DMS153 (cell line): ENCODE measurements at regions not wholly inside any gene's neighbourhood (a gene's known extent, or its start where the extent isn't known, plus 50 kb on each side); places are given as distances from the start of the nearest gene placed in this dataset.
"Not testable (repeated sequence)": the region's sequence is repeated elsewhere in the genome, so short reads cannot be mapped to it uniquely, and the experiment has no call there.

Experiments used
- DNase-seq: peaks from one replicate; lab custom pipeline; 2025; lab: John Stamatoyannopoulos, UW

DNA sequence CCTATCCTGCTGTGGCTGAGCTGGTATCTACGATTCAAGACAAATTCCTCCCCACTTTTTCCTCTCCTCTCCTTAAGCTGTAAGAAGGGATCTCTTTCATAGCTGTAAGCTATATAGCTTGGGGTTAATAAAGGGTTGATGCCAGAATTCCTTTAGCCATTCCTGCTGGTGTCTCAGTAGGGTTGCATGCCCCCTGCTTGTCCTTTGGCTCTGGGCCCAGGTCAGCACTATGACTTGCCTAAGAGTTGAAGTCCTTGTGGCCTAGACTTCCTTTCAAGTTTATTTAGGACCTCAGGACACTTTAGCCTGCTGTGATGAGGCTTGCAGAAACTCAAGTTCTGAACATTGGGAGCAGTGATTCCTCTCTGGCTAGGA is 270.0 kb downstream of the AMY1C start:
- no peak for DNase-seq

- DNase-seq = no peak
Measured at GRCh38 chr1:104028416-104029035, 278.8 kb downstream of the AMY1C start.

- no peak for DNase-seq
Measured at GRCh38 chr1:104029456-104029970, 279.8 kb downstream of the AMY1C start.

DNA sequence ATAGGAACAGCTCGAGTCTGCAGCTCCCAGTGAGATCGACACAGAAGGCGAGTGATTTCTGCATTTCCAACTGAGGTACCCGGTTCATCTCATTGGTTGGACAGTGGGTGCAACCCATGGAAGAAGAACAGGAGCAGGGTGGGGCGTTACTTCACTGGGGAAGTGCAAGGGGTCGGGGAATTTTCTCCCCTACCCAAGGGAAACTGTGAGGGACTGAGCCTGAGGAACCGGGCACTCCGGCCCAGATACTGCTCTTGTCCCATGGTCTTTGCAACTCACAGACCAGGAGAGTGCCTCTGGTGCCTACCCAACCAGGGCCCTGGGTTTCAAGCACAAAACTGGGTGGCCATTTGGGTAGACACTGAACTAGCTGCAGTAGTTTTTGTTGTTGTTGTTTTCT is 307.1 kb downstream of the AMY1C start:
- no peak for DNase-seq

GRCh38 chr1:104057219-104057898 is 307.7 kb downstream of the AMY1C start:
- peak; percentile 82 for DNase-seq

GRCh38 chr1:104061637-104062036 is 311.9 kb downstream of the AMY1C start:
- DNase-seq = not testable (repeated sequence)

GRCh38 chr1:104064399-104064798 is 314.7 kb downstream of the AMY1C start:
- DNase-seq = no peak

DNA sequence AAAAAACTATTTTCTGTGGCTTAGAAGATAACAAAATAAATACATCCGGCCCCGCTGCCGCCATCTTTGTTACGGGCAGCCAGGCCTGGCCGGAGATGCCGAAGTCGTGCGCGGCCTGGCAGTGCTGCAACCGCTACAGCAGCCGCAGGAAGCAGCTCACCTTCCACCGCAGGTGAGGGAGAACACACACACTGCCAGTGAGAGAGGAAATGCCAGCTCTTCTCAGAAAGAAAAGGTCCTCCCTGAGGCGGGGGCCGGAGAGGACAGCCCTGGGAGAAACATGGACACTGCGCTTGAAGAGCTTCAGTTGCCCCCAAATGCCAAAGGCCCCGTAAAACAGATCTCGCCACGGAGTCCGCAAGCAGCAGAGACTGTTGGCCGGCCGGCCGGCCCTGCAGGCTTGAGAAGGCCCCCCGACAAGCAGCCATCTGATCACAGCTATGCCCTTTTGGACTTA is 323.2 kb downstream of the AMY1C start:
- DNase-seq = no peak

DNA sequence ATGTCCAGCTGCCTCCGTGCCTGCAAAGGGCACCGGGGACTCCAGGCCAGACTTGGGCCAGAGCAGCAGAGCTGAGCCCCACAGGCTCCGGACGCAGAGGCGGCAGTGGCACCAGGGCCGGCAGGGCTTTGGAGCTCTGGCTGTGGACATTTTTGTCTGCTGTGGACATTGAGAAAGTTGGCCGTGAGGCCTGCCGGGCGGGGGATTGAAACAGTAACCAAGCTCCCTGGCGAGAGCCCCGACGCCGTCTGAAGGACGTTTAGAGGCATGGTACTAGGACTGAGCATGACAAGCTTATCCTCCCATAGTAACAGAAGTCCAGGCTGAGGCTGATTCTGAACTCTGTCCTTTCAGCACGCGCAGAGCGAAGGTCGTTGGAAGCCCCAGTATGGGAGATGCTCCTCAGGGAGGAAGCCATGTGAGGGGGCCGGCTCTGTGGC is 323.8 kb downstream of the AMY1C start:
- no peak for DNase-seq

DNA sequence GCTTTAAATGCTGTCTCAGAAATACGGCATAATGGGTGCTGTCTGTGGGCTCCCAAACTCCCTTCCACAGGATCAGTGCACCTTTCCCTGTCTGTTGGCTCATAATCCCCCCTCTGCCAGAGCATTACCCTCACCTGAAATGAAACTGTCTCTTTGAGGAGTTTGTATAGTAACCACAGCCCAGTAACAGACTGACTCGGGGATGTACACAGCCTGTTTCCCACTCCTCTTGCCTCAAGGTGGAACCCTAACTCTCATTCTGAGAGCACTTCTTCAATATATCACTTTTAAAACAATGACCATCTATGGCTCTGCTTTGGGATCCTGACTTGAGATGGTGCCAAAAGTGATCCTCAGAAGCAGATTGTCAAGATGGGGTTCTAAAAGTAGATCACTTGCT is 332.5 kb downstream of the AMY1C start:
- no peak for DNase-seq

DNA sequence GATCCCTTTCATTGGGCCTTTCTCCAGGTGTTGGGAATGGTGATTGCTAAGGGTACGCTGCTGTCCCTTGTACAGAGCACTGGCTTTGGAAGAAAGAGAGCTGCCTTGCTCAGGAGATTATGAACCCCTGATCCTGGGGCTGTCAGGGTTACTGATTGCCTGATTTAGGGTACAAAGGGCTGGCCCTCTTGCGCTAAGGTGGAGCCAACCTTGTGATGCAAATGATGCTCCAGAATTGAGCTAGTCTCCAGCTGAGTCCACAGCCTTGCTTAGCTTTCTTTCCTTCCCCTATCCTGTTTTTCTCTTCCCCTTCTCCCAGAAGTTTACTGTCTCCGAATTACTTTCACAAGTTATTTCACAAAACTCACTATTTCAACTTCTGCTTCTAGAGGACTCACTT is 334.7 kb downstream of the AMY1C start:
- DNase-seq = no peak

GRCh38 chr1:104092698-104093097 is 343.0 kb downstream of the AMY1C start:
- no peak for DNase-seq

DNA sequence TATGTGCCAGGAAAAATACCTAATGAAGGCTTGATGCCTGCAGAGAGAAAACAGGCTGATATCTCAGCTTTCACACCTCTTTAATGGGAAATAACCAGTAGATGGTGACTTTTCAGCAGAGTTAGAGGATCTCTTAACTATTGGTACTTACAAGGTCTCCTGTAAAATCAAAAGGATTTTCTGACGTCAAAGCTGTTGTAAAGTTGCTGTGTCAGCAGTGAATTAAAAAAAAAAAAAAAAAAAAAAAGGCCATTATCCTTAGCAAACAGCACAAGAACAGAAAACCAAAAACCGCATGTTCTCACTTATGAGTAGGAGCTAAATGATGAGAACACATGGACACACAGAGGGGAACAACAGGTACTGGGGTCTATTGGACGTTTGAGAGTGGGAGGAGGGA is 349.1 kb downstream of the AMY1C start:
- no peak for DNase-seq

DNA sequence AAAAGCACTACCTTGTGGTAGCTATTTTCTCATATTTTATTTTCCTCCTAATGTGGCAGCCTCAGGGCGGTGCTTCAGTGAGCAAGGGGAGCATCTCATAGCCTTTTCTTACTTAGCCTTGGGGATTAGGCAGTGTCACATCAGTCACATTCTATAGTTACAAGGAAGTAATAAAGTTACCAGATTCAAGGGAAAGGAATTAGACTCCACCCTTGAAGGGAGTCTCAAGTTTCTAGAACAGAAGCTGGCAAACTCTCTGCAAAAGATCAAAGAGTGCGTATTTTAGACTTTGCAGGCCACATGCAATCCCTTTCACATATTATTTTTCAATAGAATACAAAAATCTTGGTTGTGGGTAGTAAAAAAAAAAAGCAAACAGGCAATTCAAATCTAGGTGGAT is 350.4 kb downstream of the AMY1C start:
- DNase-seq = no peak

DNA sequence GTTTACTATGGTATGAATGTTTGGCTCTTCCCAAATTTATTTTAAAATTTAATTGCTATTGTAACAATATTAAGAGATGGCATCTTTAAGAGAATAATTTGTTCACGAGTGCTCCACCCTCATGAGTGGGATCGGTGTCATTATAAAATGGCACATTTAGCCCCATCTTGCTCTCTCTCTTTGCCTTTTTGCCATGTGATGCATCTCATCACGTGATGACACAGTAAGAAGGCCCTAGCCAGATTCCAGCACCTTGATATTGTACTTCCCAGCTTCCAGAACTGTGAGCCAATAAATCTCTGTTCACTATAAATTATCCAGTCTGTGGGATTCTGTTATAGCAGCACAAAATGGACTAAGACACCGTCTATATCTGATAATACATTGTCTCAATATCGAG is 355.8 kb downstream of the AMY1C start:
- DNase-seq = no peak

DNA sequence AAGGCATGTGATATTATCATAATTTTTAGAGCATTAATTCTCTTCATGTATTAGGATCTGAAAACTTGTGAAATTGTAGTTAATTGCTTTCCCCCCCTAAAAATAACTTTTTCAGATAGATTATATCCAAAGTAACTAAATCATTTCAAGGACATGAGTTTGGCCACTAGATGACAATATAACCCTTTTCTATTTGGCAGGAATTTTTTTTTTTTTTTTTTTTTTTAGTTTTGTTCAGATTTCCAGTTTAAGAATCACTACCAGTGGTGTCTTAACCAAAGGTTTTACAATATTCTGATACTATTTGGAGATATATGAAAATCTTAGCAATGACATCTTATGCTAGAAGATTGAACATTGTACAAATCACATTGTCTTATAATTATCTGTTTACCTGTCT is 370.8 kb downstream of the AMY1C start:
- no peak for DNase-seq

- DNase-seq = no peak
Measured at GRCh38 chr1:104121271-104121670, 371.6 kb downstream of the AMY1C start.

GRCh38 chr1:104125266-104125665 is 375.6 kb downstream of the AMY1C start:
- no peak for DNase-seq

- DNase-seq = no peak
Measured at GRCh38 chr1:104125970-104126369, 376.3 kb downstream of the AMY1C start.

DNA sequence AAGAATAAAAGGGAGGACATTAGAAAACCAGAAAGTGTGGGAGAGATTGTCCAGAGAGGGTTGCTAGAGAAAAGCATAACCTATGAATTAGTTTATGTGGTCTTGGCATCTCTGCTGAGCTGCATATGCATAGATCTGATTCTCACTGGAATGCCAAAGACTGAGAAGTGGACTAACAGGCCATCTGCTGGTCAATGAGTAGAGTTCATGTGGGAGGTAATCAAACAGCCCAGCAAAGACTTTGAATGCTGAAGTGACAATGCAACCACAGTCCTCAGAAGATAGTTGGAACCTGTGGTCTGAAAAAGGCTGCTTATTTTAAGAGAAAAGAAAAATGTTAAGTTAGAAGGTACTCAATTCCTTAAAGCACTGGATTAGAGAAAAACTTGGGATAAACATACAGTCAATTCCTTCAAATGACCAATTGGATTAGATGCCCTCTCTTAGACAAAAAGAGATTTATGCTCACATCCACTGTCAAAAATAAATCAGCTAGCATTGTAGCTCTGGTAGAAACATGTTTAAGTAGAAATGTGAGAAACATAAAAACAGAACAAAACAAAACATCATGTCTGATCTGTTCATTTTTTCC is 382.8 kb downstream of the AMY1C start:
- peak; percentile 45 for DNase-seq

GRCh38 chr1:104135036-104135435 is 385.3 kb downstream of the AMY1C start:
- DNase-seq = not testable (repeated sequence)

DNA sequence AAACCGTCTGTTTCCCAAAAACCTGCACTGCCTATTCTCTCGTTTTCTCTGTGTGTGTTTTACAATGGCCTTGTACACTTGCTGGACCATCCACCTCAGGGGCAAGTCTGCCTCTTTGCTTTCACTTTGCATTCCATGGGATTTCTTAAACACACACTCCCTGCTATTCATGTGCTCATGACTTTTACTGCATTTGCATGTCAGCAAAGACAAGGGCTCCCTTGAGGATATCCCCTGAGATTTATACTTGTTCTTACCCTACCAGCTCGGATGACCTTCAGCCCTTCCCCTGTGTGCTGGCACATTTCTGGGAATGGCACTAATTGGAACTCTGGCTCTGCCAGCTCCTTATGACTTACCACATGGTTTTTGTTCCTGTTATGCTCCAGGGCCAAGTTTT is 386.9 kb downstream of the AMY1C start:
- no peak for DNase-seq

- DNase-seq = no peak
Measured at GRCh38 chr1:104156738-104157137, 407.0 kb downstream of the AMY1C start.
